HEK293 (cell line): ENCODE measurements at regions not wholly inside any gene's neighbourhood (a gene's known extent, or its start where the extent isn't known, plus 50 kb on each side); places are given as distances from the start of the nearest gene placed in this dataset.

Source experiments
- CTCF ChIP-seq: fragments of 450-650 bp; formaldehyde crosslinking; IDR thresholded peaks from 2 replicates; pipeline ENCODE4 v1.5.1; 2016; ENCODE audit warnings: missing biosample characterization, missing genetic modification characterization
- MYNN ChIP-seq: fragments of 450-650 bp; formaldehyde crosslinking; IDR thresholded peaks from 2 replicates; pipeline ENCODE4 v1.5.1; 2016; ENCODE audit warnings: missing biosample characterization, missing genetic modification characterization, borderline replicate concordance
- ZNF24 ChIP-seq: fragments of 450-650 bp; formaldehyde crosslinking; IDR thresholded peaks from 2 replicates; pipeline ENCODE4 v1.5.1; 2016; ENCODE audit warnings: missing biosample characterization, missing genetic modification characterization
- ZNF423 ChIP-seq: fragments of 450-650 bp; formaldehyde crosslinking; IDR thresholded peaks from 2 replicates; pipeline ENCODE4 v1.5.1; 2016; ENCODE audit warnings: missing biosample characterization, missing genetic modification characterization

- TF ChIP-seq ZNF423 (tag by site-specific recombination): no peak
- TF ChIP-seq CTCF: no peak
- no peak for TF ChIP-seq ZNF24 (tag by site-specific recombination)
- no peak for TF ChIP-seq MYNN (tag by site-specific recombination)
Observed at GRCh38 chr7:56474271-56474670, 358.1 kb upstream of the NUPR2 start.
